Uterus (tissue), 3 donors: ENCODE measurements at regions not wholly inside any gene's neighbourhood (a gene's known extent, or its start where the extent isn't known, plus 50 kb on each side); places are given as distances from the start of the nearest gene placed in this dataset.

Experiments used
- DNase-seq, 2 donors: peaks; one replicate each; pipeline ENCODE4 v3.0.0-alpha.2; 2019 to 2020
- H3K27ac ChIP-seq, 2 donors: fragments of 200-600 bp; sonication (generic); 1 replicate in 1 of 2; 2 replicates in 1 of 2; pipeline ENCODE4 v1.5.1; 2016 to 2018
- H3K27me3 ChIP-seq, 2 donors: fragments of 200-600 bp; sonication (generic); one replicate each; pipeline ENCODE4 v1.5.1; 2018 to 2019; ENCODE audit warnings: control low read depth in 1 of 2
- H3K36me3 ChIP-seq, 2 donors: fragments of 200-600 bp; sonication (generic); one replicate each; pipeline ENCODE4 v1.5.1; 2019; ENCODE audit warnings: control low read depth in 1 of 2
- H3K4me1 ChIP-seq, 2 donors: fragments of 200-600 bp; sonication (generic); one replicate each; pipeline ENCODE4 v1.5.1; 2018 to 2019; ENCODE audit warnings: control low read depth in 1 of 2
- H3K4me3 ChIP-seq, 2 donors: fragments of 200-600 bp; sonication (generic); 1 replicate in 1 of 2; 2 replicates in 1 of 2; pipeline ENCODE4 v1.5.1; 2018 to 2019; ENCODE audit warnings: mild to moderate bottlenecking in 1 of 2
- H3K9me3 ChIP-seq, 2 donors: fragments of 200-600 bp; sonication (generic); one replicate each; pipeline ENCODE4 v1.5.1; 2019; ENCODE audit warnings: control low read depth in 1 of 2
- POLR2A ChIP-seq, 2 donors: fragments of 450-650 bp; IDR thresholded peaks; one replicate each; pipeline ENCODE4 v1.6.1; 2016; ENCODE audit warnings: antibody characterized with exemption in 2 of 2, mild to moderate bottlenecking in 1 of 2, moderate library complexity in 1 of 2
- intact Hi-C: fragments of 100-400 bp; cut with DNase I; formaldehyde crosslinking; loops from one replicate; pipeline ENCODE4 v1.15.1; 2023; ENCODE audit warnings: low total_unique reads
- TF ChIP-seq, protein P1 (sequence below), 4 experiments: fragments of 200-600 bp in 2 of 4; fragments of 450-650 bp in 2 of 4; sonication (generic) in 2 of 4; IDR thresholded peaks; one replicate each; pipeline ENCODE4 v1.5.1; 2016 to 2019; ENCODE audit warnings: antibody characterized with exemption in 4 of 4, mild to moderate bottlenecking in 2 of 4, moderate library complexity in 1 of 4
- donor health status: DM: yes; HTN: yes; CAD: no.

DNA sequence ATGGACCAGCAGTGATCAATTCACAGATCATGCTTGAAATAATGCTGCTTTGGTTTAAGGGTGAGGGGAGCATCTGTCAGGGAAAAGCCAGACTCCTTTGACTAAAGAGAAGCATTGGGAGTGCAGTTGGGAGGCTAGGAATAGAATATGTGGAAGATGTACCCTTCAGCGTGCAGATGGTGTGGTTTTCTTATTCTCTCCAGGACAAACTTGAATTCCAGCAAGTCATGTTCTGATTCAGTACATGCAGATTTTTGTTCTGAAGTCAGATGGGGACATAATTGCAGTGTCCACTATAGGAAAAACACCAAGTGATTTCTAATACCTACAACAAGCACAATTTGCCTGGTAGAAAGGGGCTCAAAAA, 99.0 kb upstream of the LIMCH1 start:
- intact Hi-C loops, result no loop called here
- TF ChIP-seq, protein P1, sequence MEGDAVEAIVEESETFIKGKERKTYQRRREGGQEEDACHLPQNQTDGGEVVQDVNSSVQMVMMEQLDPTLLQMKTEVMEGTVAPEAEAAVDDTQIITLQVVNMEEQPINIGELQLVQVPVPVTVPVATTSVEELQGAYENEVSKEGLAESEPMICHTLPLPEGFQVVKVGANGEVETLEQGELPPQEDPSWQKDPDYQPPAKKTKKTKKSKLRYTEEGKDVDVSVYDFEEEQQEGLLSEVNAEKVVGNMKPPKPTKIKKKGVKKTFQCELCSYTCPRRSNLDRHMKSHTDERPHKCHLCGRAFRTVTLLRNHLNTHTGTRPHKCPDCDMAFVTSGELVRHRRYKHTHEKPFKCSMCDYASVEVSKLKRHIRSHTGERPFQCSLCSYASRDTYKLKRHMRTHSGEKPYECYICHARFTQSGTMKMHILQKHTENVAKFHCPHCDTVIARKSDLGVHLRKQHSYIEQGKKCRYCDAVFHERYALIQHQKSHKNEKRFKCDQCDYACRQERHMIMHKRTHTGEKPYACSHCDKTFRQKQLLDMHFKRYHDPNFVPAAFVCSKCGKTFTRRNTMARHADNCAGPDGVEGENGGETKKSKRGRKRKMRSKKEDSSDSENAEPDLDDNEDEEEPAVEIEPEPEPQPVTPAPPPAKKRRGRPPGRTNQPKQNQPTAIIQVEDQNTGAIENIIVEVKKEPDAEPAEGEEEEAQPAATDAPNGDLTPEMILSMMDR (IDR thresholded peaks at IDR 0.05), result no peak
- TF ChIP-seq POLR2A (IDR thresholded peaks at IDR 0.05), result no peak
- no peak overlapping the region for H3K4me3 ChIP-seq
- H3K9me3 ChIP-seq, result no peaks in the 10 kb centered on the region
- H3K36me3 ChIP-seq, result no peaks in the 10 kb centered on the region
- no peak for DNase-seq
- no peaks in the 10 kb centered on the region for H3K4me1 ChIP-seq
- no peak overlapping the region for H3K27ac ChIP-seq
- no peaks in the 10 kb centered on the region for H3K27me3 ChIP-seq

DNA sequence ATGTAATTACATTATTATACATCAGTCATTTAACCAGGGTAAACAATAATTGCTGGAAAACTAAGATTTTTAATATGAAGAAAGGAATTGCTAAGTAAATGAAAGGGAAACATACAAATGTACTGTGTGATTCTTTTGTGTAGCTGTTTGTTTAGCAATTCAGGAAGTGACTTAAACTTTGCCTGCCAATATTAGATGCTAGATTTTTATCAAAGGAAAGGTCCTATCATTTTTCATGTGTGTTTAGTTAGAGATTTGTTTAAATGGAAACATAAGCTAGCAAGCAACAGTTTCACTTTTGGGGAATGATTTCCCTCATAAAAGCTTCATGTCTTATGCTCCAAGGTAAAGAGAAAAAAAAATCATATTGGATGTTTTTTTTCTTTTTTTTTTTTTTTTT, 95.1 kb upstream of the LIMCH1 start:
- no peaks in the 10 kb centered on the region for H3K36me3 ChIP-seq
- no peaks in the 10 kb centered on the region for H3K27me3 ChIP-seq
- DNase-seq, result no peak
- no peak for TF ChIP-seq POLR2A (IDR thresholded peaks at IDR 0.05)
- TF ChIP-seq, protein P1 (IDR thresholded peaks at IDR 0.05), result no peak
- intact Hi-C loops, result no loop called here
- H3K27ac ChIP-seq, result no peak overlapping the region
- no peak overlapping the region for H3K4me3 ChIP-seq
- no peaks in the 10 kb centered on the region for H3K9me3 ChIP-seq
- H3K4me1 ChIP-seq, result no peaks in the 10 kb centered on the region

DNA sequence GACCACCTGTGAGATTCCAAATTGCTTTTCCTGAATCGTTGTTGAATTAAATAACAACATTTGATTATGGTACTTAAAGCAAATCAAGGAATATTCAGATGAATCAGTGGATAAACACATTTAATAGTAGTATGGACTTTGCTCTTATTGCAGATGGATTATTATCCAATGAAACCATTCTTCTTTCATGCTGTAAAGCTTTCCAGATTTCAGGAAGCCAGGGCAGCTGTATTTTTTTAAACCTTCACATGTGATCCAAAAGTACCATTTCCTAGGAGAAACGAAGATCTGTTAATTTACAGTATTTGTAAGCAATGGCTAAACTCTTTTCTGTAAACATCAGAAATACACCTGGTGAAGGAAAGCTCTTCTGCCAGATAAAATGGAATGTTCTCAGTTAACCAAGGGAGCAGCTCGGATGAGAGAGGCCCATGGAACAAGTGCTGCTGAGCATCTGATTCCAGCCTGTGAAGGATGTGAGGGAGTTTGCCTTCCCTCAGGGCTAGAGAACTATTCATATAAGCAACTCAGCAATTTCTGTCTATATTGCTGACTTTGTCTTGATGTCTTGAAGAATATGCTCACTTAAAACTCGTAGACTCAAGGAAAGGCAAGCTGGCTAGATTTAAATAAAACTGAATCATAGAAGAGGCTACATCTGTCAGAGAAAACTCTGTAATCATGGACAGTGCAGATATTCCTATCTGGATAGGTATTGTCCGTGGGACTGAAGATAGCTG, 94.4 kb upstream of the LIMCH1 start:
- Histone ChIP-seq H3K4me3 (no peak overlapping the region), H3K27ac (no peak overlapping the region), H3K4me1 (no peaks in the 10 kb centered on the region), H3K27me3 (no peaks in the 10 kb centered on the region), H3K9me3 (no peaks in the 10 kb centered on the region), H3K36me3 (no peaks in the 10 kb centered on the region)
- DNase-seq, result no peak
- TF ChIP-seq, protein P1 (IDR thresholded peaks at IDR 0.05), result no peak
- TF ChIP-seq POLR2A (IDR thresholded peaks at IDR 0.05), result no peak
- intact Hi-C loops, result no loop called here

DNA sequence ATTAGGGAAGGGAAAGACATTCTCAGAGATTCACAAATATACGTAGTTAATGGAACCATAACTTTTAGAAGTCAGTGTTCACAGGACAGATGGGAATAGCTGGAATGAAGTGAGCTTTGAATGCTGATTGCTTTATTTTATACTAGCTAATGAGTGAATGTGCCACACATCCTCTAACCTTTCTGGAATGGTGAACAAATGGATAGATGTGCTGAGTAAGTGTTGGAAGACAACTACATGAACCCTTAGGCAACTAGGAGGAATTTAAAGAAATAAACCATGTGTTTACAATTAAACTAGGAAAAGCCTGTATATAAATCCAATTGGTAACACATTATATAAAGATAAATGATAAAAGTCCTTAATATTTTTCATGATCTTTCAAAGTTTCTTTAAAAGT, 91.6 kb upstream of the LIMCH1 start:
- intact Hi-C loops, result no loop called here
- Histone ChIP-seq H3K4me1 (no peaks in the 10 kb centered on the region), H3K27ac (no peak overlapping the region), H3K4me3 (no peak overlapping the region), H3K9me3 (no peaks in the 10 kb centered on the region), H3K27me3 (no peaks in the 10 kb centered on the region), H3K36me3 (no peaks in the 10 kb centered on the region)
- no peak for DNase-seq
- TF ChIP-seq, protein P1 (IDR thresholded peaks at IDR 0.05), result no peak
- TF ChIP-seq POLR2A (IDR thresholded peaks at IDR 0.05), result no peak

DNA sequence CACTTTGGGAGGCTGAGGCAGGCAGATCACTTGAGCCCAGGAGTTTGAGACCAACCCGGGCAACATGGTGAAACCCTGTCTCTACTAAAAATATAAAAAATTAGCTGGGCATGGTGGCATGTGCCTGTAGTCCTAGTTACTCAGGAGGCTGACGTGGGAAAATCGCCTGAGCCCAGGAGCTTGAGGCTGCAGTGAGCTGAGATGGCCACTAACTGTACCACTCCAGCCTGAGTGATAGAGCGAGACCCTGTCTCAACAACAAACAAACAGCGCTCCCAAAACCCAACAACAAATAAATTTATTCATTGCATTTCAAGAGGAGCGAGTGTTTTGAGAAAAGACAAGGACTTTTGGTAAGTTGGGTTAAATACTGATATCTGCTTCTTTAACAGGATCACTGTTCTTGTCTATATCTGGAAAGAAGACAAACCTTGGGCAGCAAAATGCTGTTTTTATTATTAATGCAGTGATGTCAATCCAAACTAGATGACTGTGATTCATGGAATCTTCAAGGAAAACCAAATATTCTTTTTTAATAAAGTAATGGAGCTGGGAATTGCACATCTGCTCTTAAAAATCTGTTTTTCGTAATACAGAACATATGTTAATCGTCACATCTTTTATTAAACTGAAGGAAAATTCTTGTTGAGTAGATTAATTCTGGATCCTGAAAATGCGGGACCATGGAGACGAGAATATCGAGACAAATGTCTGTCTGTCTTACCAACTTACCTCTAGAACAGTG, 90.8 kb upstream of the LIMCH1 start:
- H3K4me1 ChIP-seq, result no peaks in the 10 kb centered on the region
- no peak overlapping the region for H3K27ac ChIP-seq
- DNase-seq, result no peak
- no peak overlapping the region for H3K4me3 ChIP-seq
- H3K36me3 ChIP-seq, result no peaks in the 10 kb centered on the region
- H3K9me3 ChIP-seq, result no peaks in the 10 kb centered on the region
- intact Hi-C loops, result no loop called here
- no peak for TF ChIP-seq POLR2A (IDR thresholded peaks at IDR 0.05)
- TF ChIP-seq, protein P1 (IDR thresholded peaks at IDR 0.05), result no peak
- H3K27me3 ChIP-seq, result no peaks in the 10 kb centered on the region
